ENCODE measurements at regions not wholly inside any gene's neighbourhood (a gene's known extent, or its start where the extent isn't known, plus 50 kb on each side); places are given as distances from the start of the nearest gene placed in this dataset.

DNA sequence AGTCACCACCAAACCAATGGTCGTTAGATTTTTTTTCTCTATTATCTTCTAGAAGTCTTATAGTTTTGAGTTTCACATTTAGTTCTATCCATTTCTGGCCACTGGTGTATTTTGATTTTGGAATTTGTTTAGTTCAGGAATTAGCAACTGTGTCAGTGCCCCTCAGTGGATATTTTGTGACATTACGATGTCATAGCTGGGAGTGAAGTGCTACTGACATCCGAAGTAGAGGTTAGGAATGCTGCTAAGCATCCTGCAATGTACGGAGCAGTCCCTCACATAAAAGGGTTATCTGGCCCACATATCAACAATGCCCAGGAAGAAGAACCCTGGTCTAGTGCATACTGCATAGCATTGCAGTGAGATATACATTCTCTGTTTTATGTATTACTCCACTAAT lies 157.4 kb upstream of the RGPD4 start:
- Mint-ChIP-seq H3K4me3 (no peak overlapping the region), H3K36me3 (no peaks in the 10 kb centered on the region), H3K9me3 (peaks cover 4 to 19% (median 9%) of the 10 kb centered on the region in 7 donors), H3K27ac (no peak overlapping the region), H3K27me3 (ENCODE audit: low read depth in 3 of 3) (no peaks in the 10 kb centered on the region), H3K4me1 (no peaks in the 10 kb centered on the region)
- Histone ChIP-seq H3K4me2 (replicated peaks; ENCODE audit: extremely low read depth, low read length, poor library complexity, severe bottlenecking) (no peak overlapping the region), H2AFZ (ENCODE audit: insufficient read depth, low read depth, low read length, poor library complexity, severe bottlenecking) (no peak overlapping the region), H3K9me3 (replicated peaks in 1 of 2; ENCODE audit: control insufficient read depth in 1 of 2, insufficient read depth in 1 of 2, low read length in 2 of 2) (peaks cover 1 to 9% of the 10 kb centered on the region in 2 donors), H3K4me1 (ENCODE audit: control insufficient read depth in 1 of 2, insufficient read depth in 2 of 2, low read length in 2 of 2) (no peaks in the 10 kb centered on the region), H4K20me1 (ENCODE audit: insufficient read depth, low read length) (no peaks in the 10 kb centered on the region), H3K36me3 (replicated peaks in 1 of 2; ENCODE audit: control insufficient read depth in 1 of 2, insufficient read depth in 2 of 2, low read length in 2 of 2) (no peaks in the 10 kb centered on the region), H3K27me3 (ENCODE audit: control insufficient read depth in 2 of 2, insufficient read depth in 2 of 2, low read length in 2 of 2) (no peaks in the 10 kb centered on the region), H3K9ac (ENCODE audit: insufficient read depth, low read length, poor library complexity, severe bottlenecking) (no peak overlapping the region), H3K79me2 (ENCODE audit: insufficient read depth, low read length) (no peaks in the 10 kb centered on the region), H3K27ac (ENCODE audit: low read depth in 1 of 2, low read length in 2 of 2) (no peak overlapping the region), H3K4me3 (replicated peaks in 1 of 3; ENCODE audit: low read depth in 2 of 3, low read length in 3 of 3) (no peak overlapping the region)
- intact Hi-C loops (cut with micrococcal nuclease) = no loop called here
- WGBS (ENCODE audit: insufficient coverage) = 43% methylated on average over 2 of the region's 4 CpGs
- DNase-seq = no peak
- no peak for TF ChIP-seq CTCF (IDR thresholded peaks at IDR 0.05)

DNA sequence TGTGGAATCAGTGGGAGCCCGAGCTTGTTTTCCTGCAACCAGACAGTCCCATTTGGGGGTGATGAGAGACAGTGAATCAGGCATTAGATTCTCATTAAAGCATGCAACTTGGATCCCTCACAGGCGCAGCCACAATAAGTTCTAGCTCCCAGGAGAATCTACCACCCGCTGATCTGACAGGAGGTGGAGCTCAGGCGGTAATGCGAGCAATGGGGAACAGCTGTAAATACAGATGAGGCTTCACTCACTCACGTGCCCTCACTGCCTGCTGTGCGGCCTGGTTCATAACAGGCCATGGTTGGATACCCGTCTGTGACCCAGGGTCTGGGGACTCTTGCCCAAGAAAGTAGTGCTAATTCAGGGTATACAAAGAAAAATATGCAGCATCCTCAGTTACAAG lies 144.8 kb upstream of the RGPD4 start:
- intact Hi-C loops (cut with micrococcal nuclease) = no loop called here
- no peak overlapping the region for H3K4me3 ChIP-seq (replicated peaks in 1 of 3; ENCODE audit: low read depth in 2 of 3, low read length in 3 of 3)
- no peak overlapping the region for H3K27ac ChIP-seq (ENCODE audit: low read depth in 1 of 2, low read length in 2 of 2)
- H2AFZ ChIP-seq (ENCODE audit: insufficient read depth, low read depth, low read length, poor library complexity, severe bottlenecking) = no peak overlapping the region
- 81% methylated on average over 3 of the region's 8 CpGs for WGBS (ENCODE audit: insufficient coverage)
- no peak overlapping the region for H3K9ac ChIP-seq (ENCODE audit: insufficient read depth, low read length, poor library complexity, severe bottlenecking)
- H3K9me3 Mint-ChIP-seq = peaks cover under 1 to 9% (median 3%) of the 10 kb centered on the region in 7 donors
- H3K36me3 ChIP-seq (replicated peaks in 1 of 2; ENCODE audit: control insufficient read depth in 1 of 2, insufficient read depth in 2 of 2, low read length in 2 of 2) = no peaks in the 10 kb centered on the region
- H3K27ac Mint-ChIP-seq = no peak overlapping the region
- H4K20me1 ChIP-seq (ENCODE audit: insufficient read depth, low read length) = no peaks in the 10 kb centered on the region
- TF ChIP-seq CTCF (IDR thresholded peaks at IDR 0.05) = no peak
- H3K4me2 ChIP-seq (replicated peaks; ENCODE audit: extremely low read depth, low read length, poor library complexity, severe bottlenecking) = no peak overlapping the region
- peaks cover 0 to 4% of the 10 kb centered on the region in 2 donors for H3K9me3 ChIP-seq (replicated peaks in 1 of 2; ENCODE audit: control insufficient read depth in 1 of 2, insufficient read depth in 1 of 2, low read length in 2 of 2)
- H3K36me3 Mint-ChIP-seq = no peaks in the 10 kb centered on the region
- no peaks in the 10 kb centered on the region for H3K27me3 Mint-ChIP-seq (ENCODE audit: low read depth in 3 of 3)
- no peaks in the 10 kb centered on the region for H3K4me1 Mint-ChIP-seq
- no peaks in the 10 kb centered on the region for H3K27me3 ChIP-seq (ENCODE audit: control insufficient read depth in 2 of 2, insufficient read depth in 2 of 2, low read length in 2 of 2)
- no peaks in the 10 kb centered on the region for H3K4me1 ChIP-seq (ENCODE audit: control insufficient read depth in 1 of 2, insufficient read depth in 2 of 2, low read length in 2 of 2)
- DNase-seq = no peak
- H3K79me2 ChIP-seq (ENCODE audit: insufficient read depth, low read length) = no peaks in the 10 kb centered on the region
- no peak overlapping the region for H3K4me3 Mint-ChIP-seq

All from CD14-positive monocyte (primary cell).